IMR-90 (cell line): ENCODE measurements at regions not wholly inside any gene's neighbourhood (a gene's known extent, or its start where the extent isn't known, plus 50 kb on each side); places are given as distances from the start of the nearest gene placed in this dataset.

ENCODE experiments used
- CTCF ChIP-seq: conservative IDR thresholded peaks from 2 replicates; pipeline ENCODE4 v1.5.1; 2012; ENCODE audit warnings: mild to moderate bottlenecking, low read depth, low read length, improper control_type of control experiment
- RCOR1 ChIP-seq: IDR thresholded peaks from 2 replicates; pipeline ENCODE4 v1.6.1; 2012; ENCODE audit warnings: mild to moderate bottlenecking, low read length, improper control_type of control experiment; ENCODE audit not compliant: insufficient replicate concordance

DNA sequence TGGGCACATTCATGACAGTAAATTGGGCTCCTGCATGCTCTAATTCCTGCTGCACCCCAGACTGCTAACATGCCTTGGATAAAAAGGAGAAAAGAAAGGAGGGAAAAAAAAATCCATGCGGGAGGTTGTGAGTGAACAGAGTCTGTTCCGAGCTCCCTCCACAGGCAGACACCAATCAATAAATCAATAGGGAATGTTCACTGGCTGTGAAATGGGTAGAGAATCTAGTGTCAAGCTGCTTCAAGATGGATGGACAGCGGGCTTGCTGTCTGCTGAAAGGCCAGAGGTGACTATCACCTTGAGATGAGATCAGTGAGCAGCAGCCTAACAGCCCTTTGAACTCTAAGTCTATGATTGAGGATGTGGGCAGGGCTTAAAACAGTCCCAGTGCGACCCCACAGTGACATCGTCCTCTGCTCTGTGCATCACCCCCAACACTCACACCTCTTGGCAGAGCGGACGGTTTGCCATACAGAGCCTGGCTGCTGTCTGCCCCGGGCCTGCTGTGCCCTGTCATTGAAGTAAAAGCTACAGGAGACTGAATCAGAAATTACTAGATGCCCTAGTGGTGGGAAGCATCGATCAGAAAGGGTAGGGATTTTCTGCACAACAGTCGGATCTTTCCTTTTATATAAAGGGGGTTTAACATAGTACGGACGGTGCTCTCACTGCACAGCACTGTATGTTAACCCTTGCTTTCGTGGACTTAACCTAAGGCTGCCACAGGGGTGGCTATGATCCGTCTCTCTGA, 247.9 kb upstream of the ONECUT1 start:
- TF ChIP-seq RCOR1: no peak
- no peak for TF ChIP-seq CTCF
